SU-DHL-6 (cell line): ENCODE measurements at regions not wholly inside any gene's neighbourhood (a gene's known extent, or its start where the extent isn't known, plus 50 kb on each side); places are given as distances from the start of the nearest gene placed in this dataset.

ENCODE experiments used
- H2AFZ ChIP-seq: fragments of 200-600 bp; sonication (generic); 2 replicates; pipeline ENCODE4 v1.6.1; 2014; ENCODE audit warnings: low read depth, mild to moderate bottlenecking, moderate library complexity, mixed read lengths, antibody characterized with exemption, low read length; ENCODE audit not compliant: severe bottlenecking
- H3F3A ChIP-seq: fragments of 200-600 bp; shearing (Covaris generic); 2 replicates; pipeline ENCODE4 v1.6.0; 2016; ENCODE audit warnings: antibody characterized with exemption, mild to moderate bottlenecking; ENCODE audit not compliant: insufficient read depth
- H3K27ac ChIP-seq: fragments of 200-600 bp; sonication (generic); 2 replicates; pipeline ENCODE4 v1.5.1; 2016; ENCODE audit warnings: low read depth, mild to moderate bottlenecking, low read length, moderate library complexity, mixed read lengths
- H3K27me3 ChIP-seq: fragments of 200-600 bp; sonication (generic), shearing (Covaris generic); 2 replicates; pipeline ENCODE4 v1.6.0; 2014; ENCODE audit warnings: mild to moderate bottlenecking, low read length
- H3K36me3 ChIP-seq: fragments of 200-600 bp; sonication (generic); 2 replicates; pipeline ENCODE4 v1.6.1; 2014; ENCODE audit warnings: mild to moderate bottlenecking, low read length, mixed read lengths
- H3K4me2 ChIP-seq: fragments of 300-600, 200-600 bp; shearing (Covaris generic), sonication (generic); 2 replicates; pipeline ENCODE4 v1.6.0; 2014; ENCODE audit warnings: low read length, low read depth, mild to moderate bottlenecking; ENCODE audit not compliant: poor library complexity, severe bottlenecking
- H3K4me3 ChIP-seq: fragments of 200-600 bp; sonication (generic); 2 replicates; pipeline ENCODE4 v1.5.1; 2014; ENCODE audit warnings: antibody characterized with exemption, low read length, mild to moderate bottlenecking, mixed read lengths; ENCODE audit not compliant: insufficient read depth, poor library complexity, severe bottlenecking
- H3K79me2 ChIP-seq: fragments of 200-600 bp; sonication (generic); 2 replicates; pipeline ENCODE4 v1.6.1; 2014; ENCODE audit warnings: mild to moderate bottlenecking, low read length, moderate library complexity; ENCODE audit not compliant: insufficient read depth
- H3K9ac ChIP-seq: fragments of 200-600 bp; sonication (generic); 2 replicates; pipeline ENCODE4 v1.7.0; 2014; ENCODE audit warnings: mild to moderate bottlenecking, low read length
- H3K9me2 ChIP-seq: fragments of 200-600 bp; sonication (generic); replicated peaks from 2 replicates; pipeline ENCODE4 v1.6.1; 2014; ENCODE audit warnings: low read length; ENCODE audit not compliant: insufficient read depth
- H3K9me3 ChIP-seq: fragments of 200-600 bp; sonication (generic); 2 replicates; pipeline ENCODE4 v1.6.1; 2014; ENCODE audit warnings: low read length, mixed read lengths; ENCODE audit not compliant: insufficient read depth
- H4K20me1 ChIP-seq: fragments of 200-600 bp; sonication (generic); 2 replicates; pipeline ENCODE4 v1.6.1; 2014; ENCODE audit warnings: low read depth, mild to moderate bottlenecking, antibody characterized with exemption, low read length, moderate library complexity, mixed read lengths
- CTCF ChIP-seq: fragments of 200-600 bp; sonication (generic); IDR thresholded peaks from one replicate; pipeline ENCODE4 v1.5.1; 2017; ENCODE audit warnings: antibody characterized with exemption, mild to moderate bottlenecking, low read length, moderate library complexity; ENCODE audit not compliant: insufficient read depth, poor library complexity, severe bottlenecking
- EZH2phosphoT487 ChIP-seq: fragments of 200-600 bp; sonication (generic), shearing (Covaris generic); conservative IDR thresholded peaks from 2 replicates; pipeline ENCODE4 v1.6.1; 2018; ENCODE audit warnings: mild to moderate bottlenecking, antibody characterized with exemption, low read length, moderate library complexity, mixed read lengths

- H3F3A ChIP-seq, result no peaks in the 10 kb centered on the region
- TF ChIP-seq EZH2phosphoT487 (no peak), CTCF (no peak)
- H2AFZ ChIP-seq, result no peak overlapping the region
- H3K79me2 ChIP-seq, result no peaks in the 10 kb centered on the region
- H3K9me3 ChIP-seq, result no peaks in the 10 kb centered on the region
- no peak overlapping the region for H3K9ac ChIP-seq
- H3K4me3 ChIP-seq, result no peak overlapping the region
- H3K9me2 ChIP-seq, result no peaks in the 10 kb centered on the region
- H3K27me3 ChIP-seq, result no peaks in the 10 kb centered on the region
- H3K36me3 ChIP-seq, result no peaks in the 10 kb centered on the region
- H3K4me2 ChIP-seq, result no peak overlapping the region
- H4K20me1 ChIP-seq, result no peaks in the 10 kb centered on the region
- no peak overlapping the region for H3K27ac ChIP-seq
Observed at GRCh38 chr3:107966276-107966675, 124.6 kb downstream of the CD47 start.

- Histone ChIP-seq H3K9me2 (no peaks in the 10 kb centered on the region), H3K27me3 (no peaks in the 10 kb centered on the region), H3K9ac (no peak overlapping the region), H3K36me3 (no peaks in the 10 kb centered on the region), H2AFZ (no peak overlapping the region), H3K4me3 (no peak overlapping the region), H3F3A (no peaks in the 10 kb centered on the region), H4K20me1 (no peaks in the 10 kb centered on the region), H3K79me2 (no peaks in the 10 kb centered on the region), H3K4me2 (no peak overlapping the region), H3K27ac (no peak overlapping the region), H3K9me3 (no peaks in the 10 kb centered on the region)
- no peak for TF ChIP-seq CTCF
- no peak for TF ChIP-seq EZH2phosphoT487
Observed at GRCh38 chr3:107965136-107965655, 125.6 kb downstream of the CD47 start.

- Histone ChIP-seq H3K9me2 (no peaks in the 10 kb centered on the region), H3K27ac (no peak overlapping the region), H4K20me1 (no peaks in the 10 kb centered on the region), H3F3A (no peaks in the 10 kb centered on the region), H3K36me3 (no peaks in the 10 kb centered on the region), H3K9ac (no peak overlapping the region), H3K27me3 (no peaks in the 10 kb centered on the region), H3K9me3 (no peaks in the 10 kb centered on the region), H3K4me3 (no peak overlapping the region), H3K4me2 (no peak overlapping the region), H2AFZ (no peak overlapping the region), H3K79me2 (no peaks in the 10 kb centered on the region)
- TF ChIP-seq EZH2phosphoT487 (no peak), CTCF (no peak)
Observed at GRCh38 chr3:107963581-107963980, 127.2 kb downstream of the CD47 start.

- Histone ChIP-seq H3K9me2 (no peaks in the 10 kb centered on the region), H3K4me2 (no peak overlapping the region), H3K9me3 (no peaks in the 10 kb centered on the region), H3K4me3 (no peak overlapping the region), H2AFZ (no peak overlapping the region), H3F3A (no peaks in the 10 kb centered on the region), H4K20me1 (no peaks in the 10 kb centered on the region), H3K79me2 (no peaks in the 10 kb centered on the region), H3K9ac (no peak overlapping the region), H3K36me3 (no peaks in the 10 kb centered on the region), H3K27ac (no peak overlapping the region), H3K27me3 (no peaks in the 10 kb centered on the region)
- TF ChIP-seq EZH2phosphoT487 (no peak), CTCF (no peak)
Observed at GRCh38 chr3:107962946-107963345, 127.9 kb downstream of the CD47 start.
